HEK293T (cell line): ENCODE measurements at regions not wholly inside any gene's neighbourhood (a gene's known extent, or its start where the extent isn't known, plus 50 kb on each side); places are given as distances from the start of the nearest gene placed in this dataset.
"Not testable (repeated sequence)": the region's sequence is repeated elsewhere in the genome, so short reads cannot be mapped to it uniquely, and the experiment has no call there.

Experiments used
- ARNT ChIP-seq: fragments of 450-650 bp; IDR thresholded peaks from 2 replicates; pipeline ENCODE4 v1.6.1; 2017; ENCODE audit warnings: mild to moderate bottlenecking
- BHLHE40 ChIP-seq: fragments of 450-650 bp; IDR thresholded peaks from 2 replicates; pipeline ENCODE4 v1.6.1; 2016; ENCODE audit warnings: mild to moderate bottlenecking, moderate library complexity, borderline replicate concordance
- FOXK2 ChIP-seq: fragments of 450-650 bp; IDR thresholded peaks from 2 replicates; pipeline ENCODE4 v1.6.1; 2016; ENCODE audit warnings: mild to moderate bottlenecking
- FOXM1 ChIP-seq: fragments of 450-650 bp; IDR thresholded peaks from 2 replicates; pipeline ENCODE4 v1.6.1; 2017; ENCODE audit warnings: mild to moderate bottlenecking, borderline replicate concordance
- NFRKB ChIP-seq: fragments of 450-650 bp; IDR thresholded peaks from 2 replicates; pipeline ENCODE4 v1.6.1; 2016; ENCODE audit warnings: mild to moderate bottlenecking, moderate library complexity

- TF ChIP-seq ARNT, NFRKB, BHLHE40, FOXM1, FOXK2: not testable (repeated sequence)
Observed at GRCh38 chr7:67335165-67335564, 338.5 kb downstream of the TYW1 start.
